CD14-positive monocyte (primary cell): ENCODE measurements at regions not wholly inside any gene's neighbourhood (a gene's known extent, or its start where the extent isn't known, plus 50 kb on each side); places are given as distances from the start of the nearest gene placed in this dataset.

Experiments
- DNase-seq, 3 donors: peaks; one replicate each; pipeline ENCODE4 v3.0.0-alpha.2; 2011 to 2022
- H2AFZ ChIP-seq: 2 replicates; pipeline ENCODE4 v1.6.0; 2012; ENCODE audit warnings: mild to moderate bottlenecking, low read depth, low read length, inconsistent platforms; ENCODE audit not compliant: insufficient read depth, poor library complexity, severe bottlenecking
- H3K27ac ChIP-seq, 2 donors: 1 replicate in 1 of 2; 2 replicates in 1 of 2; pipeline ENCODE4 v1.5.1; 2012 to 2013; ENCODE audit warnings: low read length in 2 of 2, control low read depth in 1 of 2, inconsistent platforms in 1 of 2, low read depth in 1 of 2, mild to moderate bottlenecking in 1 of 2
- H3K27me3 ChIP-seq, 2 donors: one replicate each; pipeline versions ENCODE4 v1.6.0 to v1.6.1; 2011 to 2013; ENCODE audit warnings: low read length in 2 of 2; ENCODE audit not compliant: control insufficient read depth in 2 of 2, insufficient read depth in 2 of 2
- H3K36me3 ChIP-seq, 2 donors: replicated peaks in 1 of 2; 1 replicate in 1 of 2; 2 replicates in 1 of 2; pipeline versions ENCODE4 v1.5.1 to v1.6.1; 2012 to 2013; ENCODE audit warnings: low read length in 2 of 2, control low read depth in 1 of 2, inconsistent platforms in 1 of 2, mild to moderate bottlenecking in 1 of 2; ENCODE audit not compliant: insufficient read depth in 2 of 2, control insufficient read depth in 1 of 2
- H3K4me1 ChIP-seq, 2 donors: 1 replicate in 1 of 2; 2 replicates in 1 of 2; pipeline versions ENCODE4 v1.5.1 to v1.6.1; 2012 to 2013; ENCODE audit warnings: low read length in 2 of 2, control low read depth in 1 of 2, inconsistent platforms in 1 of 2, mild to moderate bottlenecking in 1 of 2, moderate library complexity in 1 of 2; ENCODE audit not compliant: insufficient read depth in 2 of 2, control insufficient read depth in 1 of 2
- H3K4me2 ChIP-seq: replicated peaks from 2 replicates; pipeline ENCODE3; 2012; ENCODE audit warnings: low read length, moderate library complexity, mild to moderate bottlenecking; ENCODE audit not compliant: poor library complexity, severe bottlenecking; ENCODE audit errors: extremely low read depth
- H3K4me3 ChIP-seq, 3 experiments: fragments of 200-600 bp in 1 of 3; sonication (generic) in 1 of 3; replicated peaks in 1 of 3; 1 replicate in 2 of 3; 2 replicates in 1 of 3; pipeline ENCODE4 v1.5.1; 2011 to 2013; ENCODE audit warnings: low read length in 3 of 3, mild to moderate bottlenecking in 3 of 3, control low read depth in 2 of 3, low read depth in 2 of 3, inconsistent platforms in 1 of 3, moderate library complexity in 1 of 3
- H3K79me2 ChIP-seq: 2 replicates; pipeline ENCODE4 v1.6.0; 2012; ENCODE audit warnings: mild to moderate bottlenecking, control low read depth, inconsistent platforms, low read length, moderate library complexity; ENCODE audit not compliant: insufficient read depth
- H3K9ac ChIP-seq: 2 replicates; pipeline ENCODE4 v1.6.0; 2017; ENCODE audit warnings: low read length, mild to moderate bottlenecking; ENCODE audit not compliant: insufficient read depth, poor library complexity, severe bottlenecking
- H3K9me3 ChIP-seq, 2 donors: replicated peaks in 1 of 2; 1 replicate in 1 of 2; 2 replicates in 1 of 2; pipeline versions ENCODE4 v1.5.1 to v1.6.1; 2012 to 2013; ENCODE audit warnings: low read length in 2 of 2, control low read depth in 1 of 2; ENCODE audit not compliant: control insufficient read depth in 1 of 2, insufficient read depth in 1 of 2
- H4K20me1 ChIP-seq: 2 replicates; pipeline ENCODE4 v1.6.0; 2012; ENCODE audit warnings: mild to moderate bottlenecking, low read length, control low read depth, moderate library complexity; ENCODE audit not compliant: insufficient read depth
- H3K27ac Mint-ChIP-seq, 7 donors: one replicate each; pipeline ENCODE4 v1.8.0; 2020; ENCODE audit warnings: mild to moderate bottlenecking in 7 of 7, mixed read lengths in 7 of 7, moderate library complexity in 6 of 7, inconsistent platforms in 2 of 7
- H3K27me3 Mint-ChIP-seq, 3 donors: one replicate each; pipeline ENCODE4 v1.8.0; 2021 to 2022; ENCODE audit warnings: low read depth in 3 of 3, mild to moderate bottlenecking in 3 of 3, mixed read lengths in 3 of 3, moderate library complexity in 3 of 3, inconsistent platforms in 1 of 3
- H3K36me3 Mint-ChIP-seq, 2 donors: one replicate each; pipeline ENCODE4 v1.8.0; 2020; ENCODE audit warnings: mixed read lengths in 2 of 2, inconsistent platforms in 1 of 2, mild to moderate bottlenecking in 1 of 2
- H3K4me1 Mint-ChIP-seq: one replicate; pipeline ENCODE4 v1.8.0; 2020; ENCODE audit warnings: mild to moderate bottlenecking, mixed read lengths
- H3K4me3 Mint-ChIP-seq, 2 donors: one replicate each; pipeline ENCODE4 v1.8.0; 2020; ENCODE audit warnings: mild to moderate bottlenecking in 2 of 2, mixed read lengths in 2 of 2, moderate library complexity in 1 of 2
- H3K9me3 Mint-ChIP-seq, 7 donors: one replicate each; pipeline ENCODE4 v1.8.0; 2020 to 2022; ENCODE audit warnings: mixed read lengths in 7 of 7, mild to moderate bottlenecking in 6 of 7, moderate library complexity in 6 of 7, inconsistent platforms in 2 of 7
- CTCF ChIP-seq: fragments of 200-600 bp; IDR thresholded peaks from one replicate; pipeline ENCODE4 v1.8.0; 2022; ENCODE audit warnings: antibody characterized with exemption, mild to moderate bottlenecking
- WGBS: methylation state at CpG from one replicate; pipeline ENCODE4 v1.1.5; 2013; ENCODE audit warnings: missing lambda C conversion rate; ENCODE audit not compliant: insufficient coverage; 5-methylcytosine and 5-hydroxymethylcytosine counted together
- intact Hi-C, 2 donors: fragments of 100-400 bp; cut with micrococcal nuclease; formaldehyde crosslinking; loops; one replicate each; pipeline versions ENCODE4 v1.15.0 to v1.15.1; 2023

GRCh38 chr18:68560128-68560527 lies 154.8 kb downstream of the TMX3 start:
- Mint-ChIP-seq H3K4me1 (no peaks in the 10 kb centered on the region), H3K36me3 (no peaks in the 10 kb centered on the region), H3K4me3 (no peak overlapping the region), H3K27ac (no peak overlapping the region), H3K9me3 (peaks cover 0 to 5% (median 0%) of the 10 kb centered on the region in 7 donors), H3K27me3 (no peaks in the 10 kb centered on the region)
- Histone ChIP-seq H3K4me2 (no peak overlapping the region), H2AFZ (no peak overlapping the region), H4K20me1 (no peaks in the 10 kb centered on the region), H3K4me1 (no peaks in the 10 kb centered on the region), H3K79me2 (no peaks in the 10 kb centered on the region), H3K4me3 (no peak overlapping the region), H3K27me3 (no peaks in the 10 kb centered on the region), H3K36me3 (no peaks in the 10 kb centered on the region), H3K27ac (no peak overlapping the region), H3K9me3 (no peaks in the 10 kb centered on the region), H3K9ac (no peak overlapping the region)
- no peak for DNase-seq
- intact Hi-C loops = no loop called here
- no CpG with 5 or more reads among the region's 2 CpGs for WGBS
- TF ChIP-seq CTCF = no peak

- no peak for DNase-seq
- peaks cover 0 to 5% (median 0%) of the 10 kb centered on the region in 7 donors for H3K9me3 Mint-ChIP-seq
Observed at GRCh38 chr18:68557183-68557582, 157.7 kb downstream of the TMX3 start.

More at GRCh38 chr18:68557183-68557582, 157.7 kb downstream of the TMX3 start:
- no peaks in the 10 kb centered on the region for H3K27me3 ChIP-seq
- no peak overlapping the region for H3K4me2 ChIP-seq
- no peak overlapping the region for H3K27ac Mint-ChIP-seq
- TF ChIP-seq CTCF = no peak
- H3K79me2 ChIP-seq = no peaks in the 10 kb centered on the region
- H3K27me3 Mint-ChIP-seq = peaks cover 0 to 2% (median 0%) of the 10 kb centered on the region in 3 donors
- no peak overlapping the region for H3K9ac ChIP-seq
- H3K4me1 ChIP-seq = no peaks in the 10 kb centered on the region
- H3K36me3 Mint-ChIP-seq = no peaks in the 10 kb centered on the region
- H3K4me3 ChIP-seq = no peak overlapping the region
- H4K20me1 ChIP-seq = no peaks in the 10 kb centered on the region
- no peak overlapping the region for H2AFZ ChIP-seq
- no peaks in the 10 kb centered on the region for H3K36me3 ChIP-seq
- no peak overlapping the region for H3K4me3 Mint-ChIP-seq
- intact Hi-C loops = no loop called here
- no peaks in the 10 kb centered on the region for H3K4me1 Mint-ChIP-seq
- no peaks in the 10 kb centered on the region for H3K9me3 ChIP-seq
- no peak overlapping the region for H3K27ac ChIP-seq
- whole genome bisulfite sequencing = 94% methylated on average over 4 of the region's 5 CpGs
